HTR-8/SVneo (cell line): ENCODE measurements at regions not wholly inside any gene's neighbourhood (a gene's known extent, or its start where the extent isn't known, plus 50 kb on each side); places are given as distances from the start of the nearest gene placed in this dataset.
"Not testable (repeated sequence)": the region's sequence is repeated elsewhere in the genome, so short reads cannot be mapped to it uniquely, and the experiment has no call there.

Experiments
- DNase-seq: peaks from one replicate; pipeline ENCODE4 v3.0.0; 2011; ENCODE audit warnings: low spot score, mixed read lengths; ENCODE audit not compliant: insufficient read length
- FAIRE-seq: peaks from 2 replicates; lab custom pipeline; 2011; peaks lifted over from hg19 to GRCh38; lab: Jason Lieb, UNC

DNA sequence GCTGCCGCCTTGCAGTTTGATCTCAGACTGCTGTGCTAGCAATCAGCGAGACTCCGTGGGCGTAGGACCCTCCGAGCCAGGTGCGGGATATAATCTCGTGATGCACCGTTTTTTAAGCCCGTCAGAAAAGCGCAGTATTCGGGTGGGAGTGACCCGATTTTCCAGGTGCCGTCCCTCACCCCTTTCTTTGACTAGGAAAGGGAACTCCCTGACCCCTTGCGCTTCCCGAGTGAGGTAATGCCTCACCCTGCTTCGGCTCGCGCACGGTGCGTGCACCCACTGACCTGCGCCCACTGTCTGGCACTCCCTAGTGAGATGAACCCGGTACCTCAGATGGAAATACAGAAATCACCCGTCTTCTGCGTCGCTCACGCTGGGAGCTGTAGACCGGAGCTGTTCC is 438.5 kb upstream of the CDH10 start:
- not testable (repeated sequence) for FAIRE-seq, DNase-seq

DNA sequence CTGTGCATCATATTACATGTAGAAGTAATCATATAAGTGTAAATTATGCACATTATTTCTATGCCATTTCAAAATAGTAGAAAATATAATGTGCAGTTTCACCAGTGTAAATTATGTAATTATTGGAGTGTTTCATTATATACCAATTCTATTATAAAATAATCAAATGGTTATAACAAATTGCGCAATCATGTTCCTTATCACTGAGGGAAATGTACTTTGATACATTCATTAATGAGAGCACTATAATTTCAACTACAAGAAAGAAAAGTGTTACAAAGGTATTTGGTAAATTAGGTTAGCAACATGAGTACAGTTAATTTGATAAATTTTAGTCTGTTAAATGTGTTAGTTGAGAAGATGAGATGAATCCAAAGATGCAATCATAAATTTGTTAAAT is 421.5 kb upstream of the CDH10 start:
- FAIRE-seq, result no peak
- no peak for DNase-seq

DNA sequence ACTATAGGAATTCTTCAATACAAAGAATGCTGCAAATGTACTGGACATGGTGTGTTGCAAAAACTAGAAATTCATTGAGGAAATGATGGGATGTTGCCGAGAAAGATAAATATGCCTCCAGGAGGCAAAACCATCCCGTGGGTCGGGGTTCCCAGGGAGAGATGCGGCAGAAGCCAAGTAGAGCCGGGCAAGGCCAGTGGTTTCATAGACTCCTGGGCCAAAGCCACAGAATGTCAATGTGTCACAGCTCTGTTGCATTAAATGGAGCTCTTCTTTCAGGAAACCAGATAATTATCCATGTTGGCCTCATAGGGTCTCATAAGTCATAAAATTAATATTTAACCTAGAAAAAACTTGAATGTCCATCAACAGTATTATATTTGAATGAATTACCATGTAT is 419.5 kb upstream of the CDH10 start:
- FAIRE-seq (no peak), DNase-seq (no peak)

DNA sequence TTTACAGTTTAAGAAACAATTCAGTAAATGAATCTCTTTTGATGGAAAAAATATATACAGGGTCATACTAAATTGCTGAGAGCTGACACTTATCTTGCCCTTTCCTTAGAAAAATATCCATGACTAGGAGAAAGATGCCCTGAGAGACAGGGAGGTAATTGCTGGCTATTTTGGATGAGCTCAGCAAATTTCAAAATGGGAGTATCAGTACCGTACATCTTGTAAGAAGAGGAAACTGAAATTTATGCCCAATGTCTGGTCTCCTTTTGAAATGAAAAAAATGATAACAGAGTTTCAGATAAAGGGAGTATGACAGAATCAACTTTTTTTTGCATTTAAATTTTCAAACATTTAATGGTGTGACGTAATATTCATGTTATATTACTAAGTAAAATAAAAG is 415.8 kb upstream of the CDH10 start:
- DNase-seq (no peak), FAIRE-seq (no peak)

DNA sequence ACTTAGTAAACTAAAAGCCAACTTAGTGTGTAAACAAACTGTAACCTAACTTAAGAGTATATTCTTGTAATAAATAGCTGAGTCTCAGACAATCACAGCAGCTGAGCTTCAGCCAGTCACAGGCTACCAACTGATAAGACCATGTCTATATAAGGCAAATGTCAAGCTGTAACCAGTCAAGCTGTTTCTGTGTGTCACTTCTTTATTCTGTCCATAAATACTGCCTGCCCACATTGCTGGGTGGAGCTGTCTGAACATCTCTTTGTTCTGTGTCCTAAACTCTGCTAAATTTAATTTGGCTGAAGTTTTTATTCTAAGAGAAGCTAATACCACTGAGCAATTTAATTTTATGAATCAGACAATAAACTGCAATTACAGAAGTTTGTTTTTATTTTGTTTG is 412.1 kb upstream of the CDH10 start:
- no peak for DNase-seq
- peak; percentile 64 for FAIRE-seq

DNA sequence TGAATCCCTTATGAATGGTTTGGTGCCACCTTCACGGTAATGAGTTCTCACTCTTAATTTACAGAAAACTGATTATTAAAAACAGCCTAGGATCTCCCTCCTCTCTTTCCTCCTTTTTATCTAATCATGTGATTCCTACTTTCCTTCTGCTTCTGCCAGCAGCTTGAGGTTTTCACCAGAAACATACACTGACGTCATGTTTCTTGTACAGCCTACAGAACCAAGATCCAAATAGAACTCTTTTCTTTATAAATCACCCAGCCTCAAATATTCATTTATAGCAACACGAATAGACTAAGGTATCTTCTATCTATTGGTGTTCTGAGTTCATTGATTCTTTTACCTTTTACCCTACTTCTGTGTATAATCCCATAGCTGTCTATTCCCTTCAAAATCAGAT is 388.9 kb upstream of the CDH10 start:
- FAIRE-seq (no peak), DNase-seq (no peak)

DNA sequence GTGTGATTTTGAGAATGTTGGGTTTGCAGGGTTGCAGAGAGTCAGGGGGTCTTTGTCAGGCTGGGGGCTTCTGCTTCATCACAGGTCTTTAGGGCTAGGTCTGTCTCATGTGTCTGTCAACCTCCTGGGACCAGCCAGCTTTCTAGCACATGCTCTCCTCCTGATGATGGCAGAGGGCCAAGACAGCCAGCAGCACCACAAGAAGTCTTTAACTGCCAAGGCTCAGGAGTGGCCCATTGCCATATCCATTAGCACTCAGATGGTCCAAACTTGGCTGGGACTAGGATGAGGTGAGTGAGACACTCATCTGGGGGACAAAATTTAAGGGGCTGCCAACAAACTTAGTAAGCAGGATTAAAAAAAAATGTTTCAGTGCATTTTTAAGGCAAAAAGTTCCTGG is 384.2 kb upstream of the CDH10 start:
- no peak for FAIRE-seq
- DNase-seq, result no peak

DNA sequence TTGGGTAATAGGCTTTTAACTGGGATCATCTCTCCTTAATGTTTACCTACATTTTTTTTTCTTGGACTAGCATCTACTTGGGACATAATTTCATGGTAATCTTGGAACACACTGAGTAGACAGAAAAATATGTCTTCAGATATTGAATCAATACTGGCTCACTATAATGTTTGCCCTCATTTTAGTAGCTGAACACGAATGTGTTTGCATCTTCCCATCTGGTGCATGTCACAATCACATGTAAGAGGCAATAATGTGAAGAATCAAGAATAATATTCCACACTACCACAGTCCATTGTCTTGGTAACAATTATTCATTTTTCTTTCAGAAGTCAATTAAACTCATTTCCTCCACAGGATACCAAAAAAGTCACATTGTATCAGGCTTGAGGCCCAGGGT is 382.7 kb upstream of the CDH10 start:
- FAIRE-seq (peak; percentile 80), DNase-seq (no peak)

DNA sequence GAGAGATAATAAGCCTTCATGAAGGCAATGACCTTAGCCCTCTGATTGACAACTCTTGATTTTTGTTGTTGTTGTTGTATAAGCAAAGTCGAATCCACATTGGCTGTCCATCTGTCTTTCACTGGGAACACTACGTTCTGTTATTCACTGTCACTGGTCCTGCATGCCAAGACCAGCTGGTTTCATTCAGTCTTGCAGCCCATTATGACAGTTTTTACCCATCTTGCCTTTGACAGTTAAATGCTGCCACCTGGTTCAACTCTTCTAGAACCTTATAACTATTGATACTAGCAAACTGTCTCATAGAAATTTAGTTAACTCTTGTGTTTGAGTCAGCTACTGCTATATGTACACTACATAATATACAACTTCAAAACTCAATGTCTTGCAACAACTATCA is 382.3 kb upstream of the CDH10 start:
- FAIRE-seq (no peak), DNase-seq (no peak)

DNA sequence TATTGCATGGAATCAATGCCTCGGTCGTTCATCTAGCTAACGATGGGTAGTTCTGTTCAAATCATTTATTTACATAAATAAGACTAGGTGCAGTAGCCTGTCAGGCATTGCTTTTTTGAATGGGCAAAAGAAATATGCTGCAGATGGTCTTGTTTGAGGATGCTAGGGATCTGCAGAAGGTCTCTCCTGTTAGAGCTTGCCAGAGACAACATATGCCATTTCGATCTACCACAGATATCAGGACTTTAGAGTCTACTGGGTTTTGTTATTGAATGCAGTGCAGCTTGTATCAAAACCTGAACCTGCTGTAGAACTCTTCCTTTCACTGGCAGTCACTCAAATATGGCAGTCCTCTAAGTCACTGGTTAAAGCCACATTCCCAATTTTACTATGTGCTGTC is 381.1 kb upstream of the CDH10 start:
- DNase-seq (no peak), FAIRE-seq (no peak)

DNA sequence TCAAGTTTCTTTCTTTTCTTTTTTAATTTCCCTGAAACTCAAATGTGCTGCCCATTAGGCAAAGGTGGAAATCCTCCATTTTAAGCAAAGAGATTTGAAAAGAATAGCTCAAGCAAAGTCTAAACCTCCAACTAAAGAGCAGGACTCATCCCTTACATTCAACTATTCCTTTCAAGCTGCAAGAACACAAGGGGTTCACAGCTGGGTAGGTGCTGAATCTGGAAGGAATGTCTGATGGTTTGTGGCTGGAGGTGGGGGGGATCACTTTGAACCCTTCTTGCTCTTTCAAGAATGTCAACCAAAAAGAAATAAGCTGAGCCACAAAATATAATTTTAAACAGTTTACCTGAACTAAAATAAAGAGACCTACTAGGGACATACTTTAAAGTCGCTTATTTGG is 375.7 kb upstream of the CDH10 start:
- DNase-seq, result no peak
- FAIRE-seq, result no peak

DNA sequence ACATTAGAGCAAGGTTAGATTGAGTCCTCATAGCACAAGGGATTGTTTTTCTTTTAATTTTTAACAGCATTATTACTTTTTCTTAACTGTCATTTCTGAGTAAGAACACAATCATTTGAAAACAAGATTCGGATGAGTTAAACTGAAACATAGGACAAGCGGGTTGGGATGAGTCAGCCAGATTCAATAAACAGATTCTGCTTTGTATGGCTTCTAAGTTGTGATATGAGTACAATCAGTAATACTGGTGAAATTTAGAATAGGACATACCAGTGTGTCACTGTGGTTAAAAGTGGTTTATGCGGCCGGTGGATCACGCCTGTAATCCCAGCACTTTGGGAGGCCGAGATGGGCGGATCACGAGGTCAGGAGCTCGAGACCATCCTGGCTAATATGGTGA is 364.3 kb upstream of the CDH10 start:
- FAIRE-seq (no peak), DNase-seq (no peak)

DNA sequence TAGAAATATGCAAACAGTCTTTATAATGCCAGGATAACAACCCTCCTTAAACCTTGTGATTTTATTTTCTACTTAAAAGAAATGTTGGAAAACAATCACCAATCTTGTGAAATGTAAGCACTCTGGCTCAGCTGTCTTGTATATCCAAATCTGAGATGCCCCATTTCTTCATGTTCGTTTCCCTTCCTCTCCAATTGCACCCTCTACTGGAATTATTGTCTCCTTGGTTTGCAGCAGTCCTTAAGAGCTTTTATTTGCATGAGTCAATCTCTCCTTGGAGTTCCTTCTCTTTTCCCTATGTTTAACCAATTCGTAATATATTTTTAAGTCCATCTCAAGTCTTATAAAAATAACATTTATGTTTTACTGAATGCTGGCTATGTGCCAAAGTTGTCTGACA is 362.0 kb upstream of the CDH10 start:
- FAIRE-seq (no peak), DNase-seq (peak; percentile 41)

DNA sequence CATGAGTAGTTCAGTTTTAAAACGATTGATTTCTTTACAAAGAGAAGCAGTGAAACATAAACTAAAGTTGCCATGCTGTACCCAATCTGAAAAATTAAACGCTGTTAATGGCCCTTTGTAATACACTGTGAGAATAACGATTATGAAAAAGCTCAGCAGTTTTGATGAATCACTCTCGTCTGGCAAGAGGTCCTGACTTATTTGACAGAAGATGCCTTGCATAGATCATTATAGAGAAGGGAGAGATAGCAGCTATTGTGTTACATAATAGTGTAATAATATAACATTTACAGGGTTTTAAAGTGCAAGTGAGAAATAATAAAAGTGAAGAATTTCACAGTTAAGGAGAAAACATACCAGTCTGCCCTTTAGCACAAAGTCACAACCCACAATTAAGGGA is 361.5 kb upstream of the CDH10 start:
- FAIRE-seq, result peak; percentile 4
- no peak for DNase-seq

DNA sequence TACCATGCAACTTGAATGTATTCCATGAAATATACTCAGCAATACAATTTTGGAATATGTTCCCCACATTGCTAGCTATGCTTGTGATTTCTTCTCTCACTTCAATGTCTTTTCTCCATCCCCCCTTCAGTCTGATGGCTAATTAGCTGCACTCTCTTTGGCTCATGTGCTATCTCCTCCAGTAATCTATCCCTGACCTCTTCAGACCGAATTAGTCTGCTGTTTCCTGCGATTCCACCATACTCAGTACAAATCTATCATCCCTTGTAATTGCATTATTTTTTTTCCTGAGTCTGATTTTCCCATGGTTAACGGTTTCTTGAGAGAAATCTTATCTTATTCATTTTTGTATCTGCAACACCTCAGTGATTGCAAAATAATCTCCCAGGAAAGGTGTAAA is 360.7 kb upstream of the CDH10 start:
- DNase-seq (no peak), FAIRE-seq (no peak)

DNA sequence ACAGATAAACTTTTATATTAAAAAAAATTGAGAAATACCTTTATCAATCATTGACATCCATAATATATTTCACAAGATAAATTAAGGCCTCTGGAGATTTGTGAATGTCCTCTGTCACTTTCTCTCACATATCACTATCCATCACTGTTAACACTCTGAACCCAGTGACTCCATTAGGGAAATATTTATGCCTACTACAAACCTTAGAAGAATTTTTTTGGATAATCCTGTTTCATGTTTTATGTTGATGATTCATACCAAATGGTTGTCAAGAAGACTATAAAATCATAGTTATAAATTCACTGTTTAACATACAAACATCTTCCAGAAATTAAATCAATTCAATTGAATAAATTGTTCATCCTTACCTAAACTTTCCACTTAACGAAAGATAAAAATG is 357.6 kb upstream of the CDH10 start:
- DNase-seq (no peak), FAIRE-seq (no peak)

DNA sequence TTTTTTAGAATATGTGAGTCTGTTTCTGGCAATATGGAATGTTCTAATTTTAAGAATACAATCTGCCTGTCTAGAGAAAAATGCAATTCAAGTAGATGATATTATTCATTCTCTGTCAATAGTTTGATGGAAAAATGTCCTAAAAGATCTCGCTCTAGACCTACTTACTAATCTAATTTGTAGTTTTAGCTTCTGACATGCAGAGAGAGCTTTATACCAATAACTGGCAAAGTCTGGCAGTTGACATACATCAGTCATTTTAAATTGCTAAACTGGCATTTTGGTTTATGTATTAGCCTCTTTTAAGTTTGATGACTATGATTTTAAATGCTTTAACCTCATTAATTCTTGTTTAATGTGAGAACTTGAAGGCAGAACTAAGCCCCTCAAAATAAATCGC is 355.0 kb upstream of the CDH10 start:
- FAIRE-seq (no peak), DNase-seq (no peak)

DNA sequence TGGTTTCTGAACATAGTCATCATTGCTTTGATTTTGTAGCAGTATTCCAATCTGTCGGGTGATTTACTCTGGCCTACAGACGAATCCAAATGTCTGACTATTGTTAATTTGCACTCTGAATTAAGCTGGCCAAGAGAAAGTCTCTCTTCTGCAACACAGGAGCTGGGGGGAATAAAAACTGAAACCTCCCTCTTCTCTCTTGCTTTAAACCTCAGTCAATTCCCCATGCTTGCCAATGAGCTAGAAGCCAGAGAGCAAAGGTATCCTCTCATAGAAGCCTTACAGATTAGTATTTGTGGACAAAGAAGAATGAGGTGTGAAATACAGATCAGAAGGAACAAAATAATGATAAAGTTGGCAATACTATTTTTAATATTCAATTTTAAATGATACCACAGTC is 353.9 kb upstream of the CDH10 start:
- DNase-seq (no peak), FAIRE-seq (no peak)

DNA sequence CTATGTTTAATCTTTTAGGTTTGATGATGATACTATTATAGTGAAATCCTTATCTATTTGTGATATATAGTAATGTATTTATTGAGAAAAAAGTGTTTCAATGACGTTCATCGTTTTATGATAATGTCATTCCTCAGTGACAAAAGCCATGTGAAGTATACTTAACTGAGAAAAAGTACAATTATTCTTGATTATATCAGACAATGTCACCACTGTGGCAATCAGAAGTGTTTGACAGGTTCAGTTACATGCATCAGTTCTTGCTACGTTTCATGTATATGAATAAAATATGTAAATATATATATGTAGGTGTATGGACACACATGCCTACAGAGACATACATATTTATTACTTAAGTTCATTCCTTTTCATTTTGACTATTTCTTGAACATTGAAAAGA is 341.5 kb upstream of the CDH10 start:
- FAIRE-seq, result no peak

DNA sequence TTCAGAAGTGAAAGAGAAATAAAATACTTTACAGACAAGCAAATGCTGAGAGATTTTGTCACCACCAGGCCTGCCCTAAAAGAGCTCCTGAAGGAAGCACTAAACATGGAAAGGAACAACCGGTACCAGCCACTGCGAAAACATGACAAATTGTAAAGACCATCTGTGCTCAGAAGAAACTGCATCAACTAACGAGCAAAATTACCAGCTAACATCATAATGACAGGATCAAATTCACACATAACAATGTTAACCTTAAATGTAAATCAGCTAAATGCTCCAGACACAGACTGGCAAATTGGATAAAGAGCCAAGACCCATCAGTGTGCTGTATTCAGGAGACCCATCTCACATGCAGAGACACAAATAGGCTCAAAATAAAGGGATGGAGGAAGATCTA is 333.8 kb upstream of the CDH10 start:
- FAIRE-seq, DNase-seq: not testable (repeated sequence)

More for the DNA sequence above, 341.5 kb upstream of the CDH10 start:
- DNase-seq, result no peak

DNA sequence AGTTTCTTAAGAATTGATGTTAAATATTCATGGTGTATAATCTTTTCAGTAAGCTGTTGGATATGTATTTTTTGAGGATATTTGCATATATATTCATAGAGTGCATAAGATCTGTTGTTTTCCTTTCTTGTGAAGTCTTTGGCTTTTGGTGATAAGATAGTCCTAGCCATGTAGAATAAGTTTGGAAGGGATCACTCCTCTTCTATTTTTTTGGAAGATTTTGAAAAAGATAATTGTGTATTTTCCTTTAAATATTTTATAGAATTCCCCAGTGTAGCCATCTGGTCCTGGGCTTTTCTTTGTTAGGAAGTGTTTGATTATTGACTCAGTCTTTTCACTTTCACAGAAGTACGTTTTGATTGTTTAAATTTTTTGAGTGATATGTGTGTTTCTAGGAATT is 318.8 kb upstream of the CDH10 start:
- DNase-seq, result no peak
- no peak for FAIRE-seq

DNA sequence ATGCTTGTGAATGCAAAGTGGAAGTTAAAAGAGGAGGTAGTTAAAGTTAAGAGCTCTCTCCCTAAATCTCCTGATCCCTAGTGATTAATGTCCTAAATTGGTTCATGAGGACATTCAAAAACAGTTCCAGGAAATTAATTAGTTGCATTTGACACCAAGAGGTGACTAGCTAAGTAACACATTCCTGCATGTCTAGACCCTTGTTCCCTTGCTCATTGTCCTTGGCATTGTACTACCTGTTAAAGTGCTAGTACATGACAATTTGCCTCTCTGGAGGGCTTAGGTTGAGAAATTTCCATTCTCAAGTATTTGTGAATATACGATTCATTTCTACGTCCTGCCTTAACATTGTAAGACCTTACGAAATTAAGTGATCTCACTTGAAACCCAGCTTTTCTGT is 278.6 kb upstream of the CDH10 start:
- no peak for DNase-seq

DNA sequence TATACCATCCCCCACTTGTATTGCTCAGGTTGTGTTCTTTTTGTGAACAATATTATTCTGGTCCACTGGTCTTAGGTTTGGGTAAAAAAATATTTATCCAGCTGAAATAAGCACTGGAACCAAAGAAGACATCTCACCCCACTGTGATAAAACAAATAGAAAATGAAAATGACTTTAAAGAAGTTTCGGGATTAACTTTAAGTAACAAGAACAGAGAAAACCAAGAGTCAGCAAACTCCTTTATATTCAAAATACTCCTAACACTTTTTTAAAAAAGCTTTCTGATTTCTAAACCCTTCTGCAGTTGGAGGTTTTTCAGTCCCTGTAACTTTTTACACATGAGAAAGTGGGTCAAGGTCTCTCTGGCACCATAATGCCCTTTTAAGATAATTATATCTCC is 273.9 kb upstream of the CDH10 start:
- FAIRE-seq (no peak), DNase-seq (no peak)

More for the DNA sequence above, 278.6 kb upstream of the CDH10 start:
- no peak for FAIRE-seq
